ENCODE measurements at regions not wholly inside any gene's neighbourhood (a gene's known extent, or its start where the extent isn't known, plus 50 kb on each side); places are given as distances from the start of the nearest gene placed in this dataset.

DNA sequence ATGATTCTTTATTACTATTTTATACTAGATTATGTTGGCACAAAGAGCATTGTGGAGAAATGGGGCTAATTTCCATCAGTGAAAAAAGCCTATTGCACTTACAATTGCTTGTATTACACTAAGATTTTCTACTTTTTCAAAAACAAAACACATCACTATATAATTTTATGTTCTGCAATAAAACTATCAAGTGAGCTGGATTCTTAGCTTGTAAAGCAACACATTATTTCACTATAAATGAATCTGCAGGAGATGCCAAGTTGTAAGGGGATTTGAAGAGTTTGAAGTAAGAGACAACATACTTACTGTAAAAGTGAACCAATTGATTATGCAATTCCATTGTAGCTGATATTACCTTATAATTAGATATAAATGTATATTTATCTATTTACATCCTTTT is 333.3 kb upstream of the SEMA3D start:
- no peak for DNase-seq (ENCODE audit: low read depth, low spot score)
- no peak overlapping the region for H3K4me3 ChIP-seq (ENCODE audit: low read length)

DNA sequence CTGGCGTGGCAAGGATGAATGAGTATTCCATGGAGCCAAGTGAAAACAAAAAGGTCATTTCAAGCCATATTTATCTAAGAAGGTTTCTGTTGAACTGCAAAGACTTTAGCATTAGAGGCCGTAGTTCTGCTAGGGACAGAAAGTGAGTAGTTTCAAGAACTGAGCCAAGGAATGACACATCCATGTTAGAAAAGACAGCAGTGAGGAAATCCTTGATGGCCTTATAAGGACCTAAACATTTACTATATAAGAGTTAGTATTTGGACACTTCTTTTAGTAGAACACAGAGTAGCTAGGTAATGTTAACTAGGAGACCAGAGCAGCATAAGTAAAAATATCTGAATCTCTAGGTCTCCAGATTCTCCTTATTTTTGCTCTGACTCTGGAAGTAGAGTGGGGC is 329.8 kb upstream of the SEMA3D start:
- no peak for DNase-seq (ENCODE audit: low read depth, low spot score)
- no peak overlapping the region for H3K4me3 ChIP-seq (ENCODE audit: low read length)

DNA sequence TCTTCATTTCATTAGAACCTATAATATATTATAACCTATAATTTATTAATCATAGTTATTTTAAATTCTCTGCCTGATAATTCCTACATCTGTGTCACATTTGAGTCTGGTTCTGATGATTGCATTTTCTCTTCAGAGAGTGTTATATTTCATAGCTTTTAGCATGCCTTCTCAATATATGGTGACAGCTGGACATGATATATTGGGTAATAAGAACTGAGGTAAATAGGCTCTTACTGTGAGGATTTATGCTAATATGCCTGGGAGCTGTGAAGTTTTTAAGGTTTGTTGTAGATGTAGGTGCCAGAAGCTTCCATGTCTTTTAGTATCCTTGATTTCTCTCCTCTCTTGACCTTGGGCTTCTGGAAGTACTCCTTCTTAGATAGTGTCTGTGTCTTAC is 325.9 kb upstream of the SEMA3D start:
- DNase-seq (ENCODE audit: low read depth, low spot score): no peak
- H3K4me3 ChIP-seq (ENCODE audit: low read length): no peak overlapping the region

DNA sequence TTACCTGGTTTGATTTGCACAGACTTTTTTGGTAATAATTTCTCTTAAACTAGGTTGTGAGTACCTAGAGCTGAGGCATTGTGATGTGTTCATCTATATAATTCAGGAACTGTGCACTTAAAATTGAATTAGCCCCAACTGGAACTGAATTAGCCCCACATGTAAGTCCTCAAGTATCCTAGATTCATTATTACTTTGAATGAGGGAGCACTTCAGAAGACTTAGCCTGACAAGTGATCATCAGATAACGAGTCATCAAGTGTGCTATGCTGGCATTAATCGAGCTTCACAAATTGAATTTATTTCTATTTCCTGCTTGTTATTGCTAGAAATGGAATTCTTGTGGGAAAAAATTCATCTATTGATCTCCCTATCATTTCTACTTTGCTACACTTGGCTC is 323.4 kb upstream of the SEMA3D start:
- H3K4me3 ChIP-seq (ENCODE audit: low read length): no peak overlapping the region
- no peak for DNase-seq (ENCODE audit: low read depth, low spot score)

DNA sequence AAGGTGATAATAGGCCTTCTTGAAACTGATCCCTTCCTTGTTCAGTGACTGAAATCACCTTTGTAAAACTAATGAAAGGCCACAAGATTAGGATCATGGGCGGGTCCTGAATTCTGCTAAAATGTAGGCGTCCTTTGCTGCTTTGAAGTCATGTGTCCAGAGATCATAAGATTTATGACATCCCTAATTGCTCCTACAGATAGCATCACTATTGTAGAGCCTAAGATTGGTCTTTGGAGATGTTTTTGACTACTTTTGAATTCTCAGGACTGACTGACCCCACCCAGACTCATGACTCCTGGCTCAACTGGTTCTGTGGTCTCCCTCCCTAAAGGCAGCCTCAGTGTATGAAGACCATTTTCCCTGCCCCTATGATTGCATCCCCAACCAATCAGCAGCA is 322.6 kb upstream of the SEMA3D start:
- no peak for DNase-seq (ENCODE audit: low read depth, low spot score)
- no peak overlapping the region for H3K4me3 ChIP-seq (ENCODE audit: low read length)

DNA sequence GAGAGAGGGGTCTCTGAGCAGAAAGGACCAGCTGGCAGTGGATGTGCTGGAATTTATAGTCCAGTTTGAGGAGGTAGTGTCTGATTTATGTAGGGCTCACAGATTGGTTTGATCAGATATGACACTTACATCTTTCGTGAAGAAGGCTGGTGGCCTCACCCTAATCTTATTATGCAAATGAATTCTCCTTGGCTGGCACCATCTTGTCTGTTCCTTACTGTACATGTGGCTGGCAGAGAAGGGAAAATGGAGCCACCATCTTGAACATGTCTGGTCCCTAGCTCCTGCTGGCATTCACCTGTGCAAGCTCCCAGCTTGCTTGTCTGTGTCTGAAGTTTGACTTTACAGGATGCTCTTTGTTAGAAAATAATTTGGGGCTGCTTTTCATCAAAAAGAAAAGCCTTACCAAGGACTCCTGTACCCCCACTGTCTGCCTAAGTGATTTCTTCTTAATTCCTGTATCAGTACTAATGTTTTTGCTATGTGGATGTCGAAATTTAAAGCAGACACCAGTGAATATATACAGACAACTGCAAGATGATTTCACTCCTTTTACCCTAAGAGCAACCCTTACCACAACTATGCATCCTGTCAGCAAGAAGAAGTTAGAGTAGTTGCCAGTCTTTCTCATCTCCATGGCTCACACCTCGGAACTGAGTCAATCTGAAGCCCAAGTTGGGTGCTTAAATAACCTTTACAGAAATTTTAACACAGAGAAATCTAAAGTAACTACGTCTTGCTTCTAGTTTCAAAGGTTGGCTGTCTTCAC is 322.0 kb upstream of the SEMA3D start:
- H3K4me3 ChIP-seq (ENCODE audit: low read length): no peak overlapping the region
- no peak for DNase-seq (ENCODE audit: low read depth, low spot score)

DNA sequence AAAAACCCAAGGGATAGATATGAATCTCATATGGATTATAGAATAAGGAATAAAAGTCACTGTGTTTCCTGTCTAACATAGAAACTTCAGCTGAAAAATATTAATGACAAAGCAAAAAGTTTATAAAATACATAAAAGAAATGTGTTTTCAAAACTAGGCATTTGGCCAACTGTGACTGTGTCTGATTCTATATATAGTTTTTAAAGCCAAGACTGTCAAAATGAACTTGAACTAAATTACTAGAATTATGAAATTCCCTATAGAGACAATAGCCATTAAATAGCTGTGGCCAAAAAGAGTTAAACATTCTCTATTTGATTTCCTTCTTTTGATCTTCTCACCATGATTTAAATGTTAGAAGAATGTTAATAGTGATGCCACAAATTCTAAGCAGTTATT is 311.2 kb upstream of the SEMA3D start:
- no peak for DNase-seq (ENCODE audit: low read depth, low spot score)
- H3K4me3 ChIP-seq (ENCODE audit: low read length): no peak overlapping the region

DNA sequence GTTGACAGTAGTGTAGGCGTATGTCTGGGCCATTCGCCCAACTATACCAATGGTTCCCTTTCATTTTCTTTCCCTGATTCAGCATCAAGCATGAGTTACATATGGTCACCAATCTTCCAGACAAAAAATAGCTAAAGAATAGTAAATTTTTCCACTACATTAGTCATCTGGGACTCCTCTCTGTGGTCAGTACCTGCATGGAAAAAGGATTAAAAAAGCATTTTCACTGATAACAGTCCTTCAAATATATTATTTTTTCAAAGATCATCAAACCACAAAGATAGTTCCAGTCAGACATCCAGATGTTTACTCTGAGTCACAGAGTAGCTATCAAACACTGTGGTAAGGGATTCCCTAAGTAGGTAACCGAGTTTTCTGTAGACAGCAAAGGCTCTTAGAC is 302.6 kb upstream of the SEMA3D start:
- no peak for DNase-seq (ENCODE audit: low read depth, low spot score)
- no peak overlapping the region for H3K4me3 ChIP-seq (ENCODE audit: low read length)

DNA sequence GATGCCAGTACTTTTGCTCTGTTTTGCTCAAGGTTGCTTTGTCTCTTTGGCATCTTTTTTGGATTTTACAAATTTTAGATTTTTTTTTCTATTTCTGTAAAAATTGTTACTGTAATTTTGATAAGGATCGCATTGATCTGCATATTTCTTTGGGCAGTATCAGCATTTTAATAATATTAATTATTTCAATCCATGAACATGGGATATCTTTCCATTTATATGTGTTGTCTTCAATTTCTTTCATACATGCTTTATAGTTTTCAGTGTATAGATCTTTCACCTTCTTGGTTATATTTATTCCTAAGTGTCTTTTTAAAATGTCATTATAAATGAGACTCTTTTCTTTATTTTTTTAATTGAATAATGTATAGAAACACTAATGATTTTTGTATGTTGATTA is 301.6 kb upstream of the SEMA3D start:
- no peak for DNase-seq (ENCODE audit: low read depth, low spot score)
- H3K4me3 ChIP-seq (ENCODE audit: low read length): no peak overlapping the region

DNA sequence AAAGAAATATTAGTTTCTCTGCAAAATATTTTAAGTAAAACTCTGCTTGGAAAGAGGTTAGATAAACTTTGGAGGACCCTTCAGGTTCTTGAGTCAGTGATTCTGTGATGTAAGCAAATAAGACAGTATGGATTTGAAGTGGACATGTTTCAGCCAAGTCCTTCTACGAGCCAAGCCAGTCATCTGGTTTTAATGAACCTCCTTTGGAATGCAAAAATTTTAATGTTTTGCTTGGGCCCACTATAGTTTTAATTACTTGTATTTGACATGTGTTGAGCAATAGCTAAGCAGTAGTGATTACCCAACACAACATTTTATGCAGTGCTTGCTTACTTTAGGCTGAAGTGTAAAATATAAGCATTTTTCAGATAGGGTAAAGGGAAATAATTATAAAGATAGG is 296.3 kb upstream of the SEMA3D start:
- no peak for DNase-seq (ENCODE audit: low read depth, low spot score)
- H3K4me3 ChIP-seq (ENCODE audit: low read length): no peak overlapping the region

DNA sequence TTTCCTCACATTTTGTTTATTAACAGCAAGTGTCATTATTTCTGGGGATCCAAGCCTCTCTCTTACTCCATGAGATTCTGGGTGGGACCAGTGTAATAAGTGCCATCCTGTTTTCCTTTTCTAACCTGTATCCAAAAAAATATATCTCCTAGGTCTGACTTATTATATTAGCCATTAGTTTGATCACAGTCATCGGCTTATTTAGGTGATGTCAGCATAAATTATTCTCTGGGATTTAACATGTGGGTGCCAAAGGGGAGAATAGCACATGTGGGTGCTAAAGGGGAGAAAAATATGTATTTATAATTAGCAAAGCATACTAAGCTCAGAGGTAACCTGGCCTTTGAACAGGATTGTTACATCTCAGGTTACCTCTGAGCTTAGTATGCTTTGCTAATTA is 293.8 kb upstream of the SEMA3D start:
- DNase-seq (ENCODE audit: low read depth, low spot score): no peak
- H3K4me3 ChIP-seq (ENCODE audit: low read length): no peak overlapping the region

DNA sequence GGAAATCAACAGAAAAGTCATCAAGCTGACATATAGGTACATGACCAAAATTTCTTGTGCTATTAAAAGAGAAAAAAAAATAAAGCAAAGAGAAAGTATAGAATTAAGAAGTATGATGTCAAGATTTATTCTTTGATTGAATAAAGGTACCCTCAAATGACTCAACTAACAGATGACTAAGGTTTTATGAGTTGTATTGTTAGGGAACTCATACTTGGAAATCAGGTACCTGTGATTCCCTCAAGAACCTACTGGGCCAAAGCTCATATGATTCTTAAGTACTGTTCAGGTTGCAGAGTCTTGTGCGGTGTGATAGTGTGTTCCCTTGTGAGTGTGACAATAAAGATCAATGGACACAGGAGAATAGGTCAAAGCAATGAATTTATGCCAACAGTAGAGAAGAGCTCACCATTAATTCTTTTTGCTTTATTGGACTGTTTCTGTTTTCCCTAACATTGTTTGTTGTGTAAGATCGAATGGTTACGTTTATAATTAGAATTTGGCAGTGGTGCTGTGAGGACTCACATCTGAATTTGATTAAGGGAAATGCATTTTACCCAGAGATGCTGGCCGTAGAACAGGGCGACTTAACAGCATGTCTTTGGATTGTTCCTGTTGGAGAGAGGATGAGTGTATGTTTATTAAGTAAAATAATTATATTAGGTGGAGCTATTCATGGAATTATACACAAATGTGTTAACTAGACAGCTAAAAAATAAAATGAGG is 293.2 kb upstream of the SEMA3D start:
- DNase-seq (ENCODE audit: low read depth, low spot score): no peak

DNA sequence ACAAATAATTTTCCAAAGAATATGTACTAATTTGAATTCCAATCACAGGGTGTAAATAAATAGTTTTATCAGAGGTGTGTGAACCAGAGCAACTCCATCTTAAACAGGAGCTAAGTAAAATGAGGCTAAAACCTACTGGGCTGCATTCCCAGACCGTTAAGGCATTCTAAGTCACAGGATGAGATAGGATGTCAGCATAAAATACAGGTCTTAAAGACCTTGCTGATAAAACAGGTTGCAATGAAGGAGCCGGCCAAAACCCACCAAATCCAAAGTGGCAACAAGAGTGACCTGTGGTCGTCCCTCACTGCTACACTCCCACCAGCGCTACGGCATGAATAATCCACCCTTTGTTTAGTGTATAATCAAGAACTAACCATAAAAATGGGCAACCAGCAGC is 291.7 kb upstream of the SEMA3D start:
- no peak overlapping the region for H3K4me3 ChIP-seq (ENCODE audit: low read length)
- no peak for DNase-seq (ENCODE audit: low read depth, low spot score)

More for the DNA sequence above, 293.2 kb upstream of the SEMA3D start:
- H3K4me3 ChIP-seq (ENCODE audit: low read length): no peak overlapping the region

DNA sequence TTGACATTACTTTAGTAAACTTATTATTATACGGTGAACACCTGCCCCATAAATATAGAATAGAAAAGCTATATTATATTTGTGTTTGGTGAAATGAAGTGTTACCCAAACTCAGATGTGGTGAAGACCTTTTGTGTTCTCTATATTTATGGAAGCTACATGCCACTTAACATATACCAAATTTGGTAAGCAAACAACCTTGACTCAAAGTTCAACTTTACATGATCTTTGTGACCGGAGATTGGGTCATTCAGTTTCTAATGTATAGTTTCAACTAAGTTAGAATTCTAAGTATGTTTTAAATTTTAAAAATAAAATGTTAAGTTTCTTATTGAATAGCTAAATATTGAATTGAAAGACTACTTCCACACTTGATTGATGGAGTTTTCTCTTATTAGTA is 288.6 kb upstream of the SEMA3D start:
- DNase-seq (ENCODE audit: low read depth, low spot score): no peak
- no peak overlapping the region for H3K4me3 ChIP-seq (ENCODE audit: low read length)

DNA sequence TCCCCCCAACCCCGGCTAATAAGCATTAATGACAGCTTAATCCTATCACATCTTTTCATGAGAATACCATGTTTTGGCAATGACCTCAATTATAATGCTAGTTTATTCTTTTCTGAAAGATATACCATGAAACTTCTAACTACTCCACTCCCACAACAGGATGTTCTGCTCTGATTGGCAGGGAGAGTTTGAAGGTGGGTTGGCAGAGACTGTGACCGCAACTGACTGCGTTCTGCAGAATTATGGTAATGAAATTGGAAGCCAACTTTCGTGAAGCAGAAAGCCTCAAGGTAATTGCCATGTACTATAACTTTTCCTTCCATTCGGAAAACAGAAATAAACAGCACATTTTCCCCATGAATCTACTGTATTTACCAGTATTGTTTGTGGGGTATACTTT is 288.2 kb upstream of the SEMA3D start:
- no peak overlapping the region for H3K4me3 ChIP-seq (ENCODE audit: low read length)
- no peak for DNase-seq (ENCODE audit: low read depth, low spot score)

DNA sequence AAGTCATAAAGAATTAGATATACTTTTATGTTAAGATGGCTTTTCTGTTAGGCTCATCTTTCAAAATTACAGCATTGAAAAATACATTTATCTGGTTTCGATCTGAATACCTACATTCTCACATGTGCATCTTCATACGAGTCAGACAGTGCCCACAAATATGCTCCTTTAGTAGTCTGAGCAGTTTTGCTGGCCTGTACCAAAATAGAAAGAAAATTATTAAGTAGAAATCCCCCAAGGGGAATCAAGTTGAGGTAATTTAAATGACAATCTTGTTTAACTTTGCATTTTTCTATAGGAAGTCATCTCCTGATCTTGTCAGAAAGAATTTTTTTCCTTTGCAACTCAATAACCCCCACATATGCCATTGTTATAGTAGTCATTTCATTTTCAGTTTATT is 287.4 kb upstream of the SEMA3D start:
- DNase-seq (ENCODE audit: low read depth, low spot score): no peak

DNA sequence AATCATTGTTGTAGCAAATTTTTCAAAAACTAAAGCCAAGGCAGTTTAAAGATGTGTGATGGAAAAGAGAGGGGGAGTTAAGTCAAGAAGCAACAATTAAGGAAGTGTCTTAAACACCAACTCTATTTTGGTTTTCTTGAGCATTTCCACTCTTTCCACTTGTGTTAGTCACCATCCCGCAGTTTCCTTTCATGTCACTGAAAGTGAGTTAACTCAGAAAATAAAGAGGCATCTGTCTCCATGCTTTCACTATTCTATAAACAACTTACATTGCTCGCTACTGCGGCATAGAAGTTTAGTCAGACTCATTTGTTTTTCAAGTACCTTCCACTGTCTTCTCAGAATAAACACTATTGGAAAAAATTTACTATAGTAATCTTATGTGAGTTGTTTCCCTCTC is 284.9 kb upstream of the SEMA3D start:
- H3K4me3 ChIP-seq (ENCODE audit: low read length): no peak overlapping the region
- no peak for DNase-seq (ENCODE audit: low read depth, low spot score)

More for the DNA sequence above, 287.4 kb upstream of the SEMA3D start:
- H3K4me3 ChIP-seq (ENCODE audit: low read length): no peak overlapping the region

DNA sequence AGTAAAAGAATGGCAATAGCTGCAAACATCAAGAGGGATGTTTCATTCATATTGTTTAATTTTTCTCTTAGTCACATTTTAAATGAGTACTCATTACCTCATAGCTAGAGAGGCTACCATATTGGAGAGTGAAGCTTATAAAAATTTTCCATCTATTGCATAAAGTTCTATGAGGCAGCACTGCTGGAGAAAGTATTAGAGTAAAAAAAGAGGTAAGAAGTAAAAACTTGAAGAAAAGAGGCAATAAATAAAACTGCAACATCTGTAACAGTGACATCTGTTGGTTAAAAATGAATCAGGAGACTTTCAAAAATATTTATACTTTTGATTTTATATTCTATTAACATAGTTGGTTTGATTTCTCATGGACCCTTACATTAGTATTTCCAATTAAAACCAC is 284.5 kb upstream of the SEMA3D start:
- H3K4me3 ChIP-seq (ENCODE audit: low read length): no peak overlapping the region
- DNase-seq (ENCODE audit: low read depth, low spot score): no peak

DNA sequence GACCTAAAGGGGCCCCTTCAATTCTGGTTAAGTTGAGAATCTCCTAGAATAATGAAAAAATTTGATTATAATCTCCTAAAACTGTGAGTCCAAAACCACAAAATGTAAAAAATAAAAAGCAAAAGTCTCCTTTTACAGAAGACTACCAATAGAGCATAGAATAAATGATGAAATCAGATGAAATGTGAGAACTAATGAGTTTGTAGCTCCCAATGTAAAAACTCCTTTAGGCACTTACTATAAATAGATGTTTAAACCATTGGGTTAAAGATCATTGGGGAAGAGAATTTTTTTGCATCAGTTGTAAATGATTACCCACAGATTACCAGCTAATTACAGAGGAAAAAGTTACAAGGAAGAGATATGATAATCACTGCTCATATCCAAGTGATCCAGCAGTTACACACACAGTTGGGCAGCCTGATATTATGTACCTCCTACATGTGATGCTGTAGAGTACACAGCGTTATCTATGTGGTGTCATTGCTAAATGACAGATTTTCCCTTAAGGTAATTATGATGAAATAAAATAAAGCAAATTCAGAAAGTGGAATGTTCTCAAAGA is 282.7 kb upstream of the SEMA3D start:
- no peak for DNase-seq (ENCODE audit: low read depth, low spot score)
- no peak overlapping the region for H3K4me3 ChIP-seq (ENCODE audit: low read length)

DNA sequence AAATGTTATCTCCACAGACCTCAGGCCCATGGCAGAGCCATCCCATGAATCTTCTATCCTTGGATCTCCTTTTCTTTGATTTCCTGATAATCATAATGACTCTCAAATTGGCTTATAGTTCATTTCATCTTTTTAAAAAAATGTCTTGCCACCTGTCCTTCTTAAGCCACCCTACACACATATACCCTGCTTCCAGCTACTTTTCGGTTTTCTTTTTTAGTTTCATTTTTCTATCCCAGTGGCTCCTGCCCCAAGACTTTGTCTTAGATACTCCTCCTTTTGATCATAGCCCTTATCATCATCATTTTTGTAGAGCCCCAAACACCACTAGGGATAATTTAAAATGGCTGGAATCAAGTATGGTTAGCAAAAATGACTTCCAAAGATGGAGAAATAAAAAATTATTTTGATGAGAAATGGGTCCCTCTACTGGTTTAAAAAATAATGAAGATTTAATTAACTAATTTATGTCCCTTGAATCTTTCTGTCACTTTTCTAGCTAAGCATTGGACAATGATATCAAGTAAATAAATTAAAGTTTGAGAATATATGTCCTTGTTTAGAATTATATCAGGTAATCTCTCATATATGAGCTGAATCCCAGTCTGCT is 277.3 kb upstream of the SEMA3D start:
- H3K4me3 ChIP-seq (ENCODE audit: low read length): no peak overlapping the region
- no peak for DNase-seq (ENCODE audit: low read depth, low spot score)
